ENCODE measurements at regions not wholly inside any gene's neighbourhood (a gene's known extent, or its start where the extent isn't known, plus 50 kb on each side); places are given as distances from the start of the nearest gene placed in this dataset.

DNA sequence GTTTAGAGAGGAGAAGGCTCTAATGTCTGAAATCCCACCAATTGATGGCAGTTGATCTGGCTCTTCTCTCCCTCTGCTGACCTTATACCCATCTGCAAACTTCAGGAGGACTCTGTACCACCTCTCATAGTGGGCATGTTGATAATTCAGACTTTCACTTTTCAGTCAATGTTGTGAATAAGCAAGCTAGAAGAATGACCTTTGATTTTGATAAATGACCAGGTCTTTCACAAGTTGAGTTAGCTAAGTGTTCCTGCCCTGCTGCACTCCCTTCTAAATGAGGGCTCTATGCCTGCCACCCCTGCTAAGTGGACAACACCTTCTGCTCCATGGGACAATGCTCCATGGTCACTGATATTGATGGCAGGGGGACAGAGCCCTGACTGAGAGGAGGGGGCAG, 74.7 kb downstream of the SPRY4 start:
- H3K79me2 ChIP-seq = no peaks in the 10 kb centered on the region

DNA sequence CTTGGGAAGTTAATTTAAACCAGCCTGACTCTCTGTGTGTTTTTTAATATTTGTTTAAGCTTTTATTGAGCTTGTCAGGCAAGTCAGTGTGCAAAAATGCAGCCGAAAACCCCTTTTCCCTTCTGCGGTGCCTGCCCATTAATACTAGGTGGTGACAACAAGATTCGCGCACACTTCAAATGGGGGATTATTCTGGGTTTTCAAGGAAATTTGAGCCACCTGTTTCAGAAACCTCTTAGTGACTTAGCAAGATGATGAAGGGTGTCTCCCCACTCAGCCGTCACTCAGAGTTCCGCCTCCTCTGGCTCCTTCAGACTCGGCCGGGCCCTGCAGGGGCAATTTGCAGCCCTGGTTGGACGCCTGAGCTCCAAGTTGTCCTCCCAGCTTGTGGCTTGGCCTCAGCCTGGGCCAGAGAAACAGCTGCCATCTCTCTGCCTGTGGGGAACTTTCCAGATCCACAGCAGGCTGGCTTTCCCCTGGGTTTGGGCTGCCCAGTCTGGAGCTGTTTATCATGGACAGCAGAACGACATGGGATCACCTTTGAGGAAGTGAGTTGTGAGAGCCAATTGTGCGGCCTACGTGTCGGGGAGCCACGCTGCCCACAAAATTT, 75.9 kb downstream of the SPRY4 start:
- Histone ChIP-seq H3K9me2 (replicated peaks; ENCODE audit: insufficient read depth) (no peaks in the 10 kb centered on the region), H3K4me3 (no peak overlapping the region), H3K4me2 (peak overlapping the region; percentile 45), H3K27me3 (no peaks in the 10 kb centered on the region), H4K20me1 (ENCODE audit: insufficient read depth, poor library complexity, severe bottlenecking) (no peaks in the 10 kb centered on the region), H3K4me1 (ENCODE audit: insufficient read depth) (peaks cover 7% of the 10 kb centered on the region), H3K9me3 (ENCODE audit: low read depth) (no peaks in the 10 kb centered on the region), H3K27ac (peak overlapping the region; percentile 64), H3K79me2 (no peaks in the 10 kb centered on the region), H2AFZ (no peak overlapping the region), H3K36me3 (replicated peaks; ENCODE audit: insufficient read depth, low read depth) (no peaks in the 10 kb centered on the region)
- 47% methylated on average over 14 of the region's 14 CpGs for WGBS (ENCODE audit: low lambda C conversion rate, missing lambda C conversion rate)
- peak; percentile 51 for DNase-seq (ENCODE audit: low spot score)
- TF ChIP-seq EZH2phosphoT487 (IDR thresholded peaks at IDR 0.05; ENCODE audit: low read depth, severe bottlenecking, unreplicated experiment) (no peak), EZH2 (IDR thresholded peaks at IDR 0.05; ENCODE audit: borderline replicate concordance) (no peak)
- TF ChIP-seq, protein P1, sequence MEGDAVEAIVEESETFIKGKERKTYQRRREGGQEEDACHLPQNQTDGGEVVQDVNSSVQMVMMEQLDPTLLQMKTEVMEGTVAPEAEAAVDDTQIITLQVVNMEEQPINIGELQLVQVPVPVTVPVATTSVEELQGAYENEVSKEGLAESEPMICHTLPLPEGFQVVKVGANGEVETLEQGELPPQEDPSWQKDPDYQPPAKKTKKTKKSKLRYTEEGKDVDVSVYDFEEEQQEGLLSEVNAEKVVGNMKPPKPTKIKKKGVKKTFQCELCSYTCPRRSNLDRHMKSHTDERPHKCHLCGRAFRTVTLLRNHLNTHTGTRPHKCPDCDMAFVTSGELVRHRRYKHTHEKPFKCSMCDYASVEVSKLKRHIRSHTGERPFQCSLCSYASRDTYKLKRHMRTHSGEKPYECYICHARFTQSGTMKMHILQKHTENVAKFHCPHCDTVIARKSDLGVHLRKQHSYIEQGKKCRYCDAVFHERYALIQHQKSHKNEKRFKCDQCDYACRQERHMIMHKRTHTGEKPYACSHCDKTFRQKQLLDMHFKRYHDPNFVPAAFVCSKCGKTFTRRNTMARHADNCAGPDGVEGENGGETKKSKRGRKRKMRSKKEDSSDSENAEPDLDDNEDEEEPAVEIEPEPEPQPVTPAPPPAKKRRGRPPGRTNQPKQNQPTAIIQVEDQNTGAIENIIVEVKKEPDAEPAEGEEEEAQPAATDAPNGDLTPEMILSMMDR (IDR thresholded peaks at IDR 0.05; ENCODE audit: poor library complexity) = no peak

More for the DNA sequence above, 74.7 kb downstream of the SPRY4 start:
- Histone ChIP-seq H3K4me3 (no peak overlapping the region), H3K4me2 (no peak overlapping the region), H3K36me3 (replicated peaks; ENCODE audit: insufficient read depth, low read depth) (no peaks in the 10 kb centered on the region), H3K4me1 (ENCODE audit: insufficient read depth) (peaks cover 7% of the 10 kb centered on the region), H2AFZ (no peak overlapping the region), H3K9me3 (ENCODE audit: low read depth) (no peaks in the 10 kb centered on the region), H3K27ac (no peak overlapping the region), H3K27me3 (no peaks in the 10 kb centered on the region), H3K9me2 (replicated peaks; ENCODE audit: insufficient read depth) (no peaks in the 10 kb centered on the region), H4K20me1 (ENCODE audit: insufficient read depth, poor library complexity, severe bottlenecking) (no peaks in the 10 kb centered on the region)
- no peak for TF ChIP-seq EZH2phosphoT487 (IDR thresholded peaks at IDR 0.05; ENCODE audit: low read depth, severe bottlenecking, unreplicated experiment)
- TF ChIP-seq, protein P1 (IDR thresholded peaks at IDR 0.05; ENCODE audit: poor library complexity) = no peak
- no peak for TF ChIP-seq EZH2 (IDR thresholded peaks at IDR 0.05; ENCODE audit: borderline replicate concordance)
- no peak for DNase-seq (ENCODE audit: low spot score)

DNA sequence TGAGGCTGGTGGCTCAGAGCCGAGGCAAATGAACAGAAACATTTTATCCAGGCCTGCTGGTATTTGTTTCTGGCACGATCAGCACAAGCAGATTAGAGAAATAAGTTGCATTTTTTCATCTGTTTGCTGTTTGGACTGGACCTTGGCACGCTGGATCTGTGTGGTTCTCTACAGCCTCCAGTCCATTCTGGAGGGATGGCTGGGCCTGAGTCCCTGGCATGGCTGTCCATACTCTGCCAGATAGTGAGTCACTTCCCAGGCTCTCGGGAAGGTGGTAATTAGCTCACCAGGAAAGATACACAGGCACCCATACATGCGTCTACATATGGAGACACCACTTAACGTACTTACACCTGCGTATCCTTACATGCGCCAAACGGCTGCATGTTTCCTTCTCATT, 78.6 kb downstream of the SPRY4 start:
- TF ChIP-seq EZH2 (IDR thresholded peaks at IDR 0.05; ENCODE audit: borderline replicate concordance) (no peak), EZH2phosphoT487 (IDR thresholded peaks at IDR 0.05; ENCODE audit: low read depth, severe bottlenecking, unreplicated experiment) (no peak)
- TF ChIP-seq, protein P1 (IDR thresholded peaks at IDR 0.05; ENCODE audit: poor library complexity) = no peak
- Histone ChIP-seq H3K4me1 (ENCODE audit: insufficient read depth) (peaks cover 7% of the 10 kb centered on the region), H3K36me3 (replicated peaks; ENCODE audit: insufficient read depth, low read depth) (no peaks in the 10 kb centered on the region), H3K79me2 (no peaks in the 10 kb centered on the region), H3K4me2 (no peak overlapping the region), H3K9me3 (ENCODE audit: low read depth) (no peaks in the 10 kb centered on the region), H4K20me1 (ENCODE audit: insufficient read depth, poor library complexity, severe bottlenecking) (no peaks in the 10 kb centered on the region), H3K4me3 (no peak overlapping the region), H3K27me3 (no peaks in the 10 kb centered on the region), H3K9me2 (replicated peaks; ENCODE audit: insufficient read depth) (no peaks in the 10 kb centered on the region), H3K27ac (peak overlapping the region; percentile 61), H2AFZ (no peak overlapping the region)
- no peak for DNase-seq (ENCODE audit: low spot score)
- WGBS (ENCODE audit: low lambda C conversion rate, missing lambda C conversion rate) = 77% methylated on average over 9 of the region's 9 CpGs
